Lower lobe of right lung (tissue), 2 donors: ENCODE measurements at regions not wholly inside any gene's neighbourhood (a gene's known extent, or its start where the extent isn't known, plus 50 kb on each side); places are given as distances from the start of the nearest gene placed in this dataset.

Experiments used
- ATAC-seq, 2 donors: fragments of 200-7000 bp; cut with Tn5 transposase; one replicate each; pipeline ENCODE4 v1.9.1; 2020 to 2022; ENCODE audit warnings: mild to moderate bottlenecking in 2 of 2, moderate library complexity in 2 of 2
- DNase-seq: peaks from one replicate; pipeline ENCODE4 v3.0.0-alpha.2; 2020
- H3K27ac ChIP-seq: fragments of 200-600 bp; one replicate; pipeline ENCODE4 v1.8.0; 2022
- H3K27me3 ChIP-seq: fragments of 200-600 bp; one replicate; pipeline ENCODE4 v1.8.0; 2022; ENCODE audit warnings: low read depth
- H3K36me3 ChIP-seq: fragments of 200-600 bp; one replicate; pipeline ENCODE4 v1.8.0; 2022; ENCODE audit warnings: mild to moderate bottlenecking
- H3K4me1 ChIP-seq: fragments of 200-600 bp; one replicate; pipeline ENCODE4 v1.8.0; 2022
- H3K4me3 ChIP-seq: fragments of 200-600 bp; one replicate; pipeline ENCODE4 v1.8.0; 2022; ENCODE audit warnings: mild to moderate bottlenecking
- H3K9me3 ChIP-seq: fragments of 200-600 bp; one replicate; pipeline ENCODE4 v1.8.0; 2022
- intact Hi-C: fragments of 100-400 bp; cut with DNase I; formaldehyde crosslinking; loops from one replicate; pipeline ENCODE4 v1.11.0; 2022
- TF ChIP-seq, protein P1 (sequence below): fragments of 200-600 bp; IDR thresholded peaks from one replicate; pipeline ENCODE4 v1.8.0; 2022; ENCODE audit warnings: antibody characterized with exemption, mild to moderate bottlenecking
- donor health status: DM: no; HTN: yes; CAD: no; lungs with severe emphysema.

DNA sequence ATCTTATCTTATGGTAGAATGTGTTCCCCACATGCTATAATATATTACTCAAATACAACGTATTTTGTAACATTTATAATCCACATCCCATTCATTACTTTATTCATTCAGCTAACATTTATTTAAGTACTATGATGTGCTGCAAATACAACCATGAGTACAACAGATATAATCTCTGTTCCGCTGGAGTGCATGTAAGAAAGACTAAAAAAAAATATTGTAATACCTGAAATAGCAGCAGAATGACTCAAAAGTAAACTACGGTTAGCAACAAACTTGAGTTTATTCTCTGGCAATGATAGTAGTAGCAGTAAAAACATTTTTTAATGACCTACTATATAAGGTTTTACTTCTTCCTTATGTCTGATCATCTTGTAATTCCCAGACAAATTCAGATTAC is 1776.3 kb downstream of the STIM2 start:
- intact Hi-C loops, result no loop called here
- TF ChIP-seq, protein P1, sequence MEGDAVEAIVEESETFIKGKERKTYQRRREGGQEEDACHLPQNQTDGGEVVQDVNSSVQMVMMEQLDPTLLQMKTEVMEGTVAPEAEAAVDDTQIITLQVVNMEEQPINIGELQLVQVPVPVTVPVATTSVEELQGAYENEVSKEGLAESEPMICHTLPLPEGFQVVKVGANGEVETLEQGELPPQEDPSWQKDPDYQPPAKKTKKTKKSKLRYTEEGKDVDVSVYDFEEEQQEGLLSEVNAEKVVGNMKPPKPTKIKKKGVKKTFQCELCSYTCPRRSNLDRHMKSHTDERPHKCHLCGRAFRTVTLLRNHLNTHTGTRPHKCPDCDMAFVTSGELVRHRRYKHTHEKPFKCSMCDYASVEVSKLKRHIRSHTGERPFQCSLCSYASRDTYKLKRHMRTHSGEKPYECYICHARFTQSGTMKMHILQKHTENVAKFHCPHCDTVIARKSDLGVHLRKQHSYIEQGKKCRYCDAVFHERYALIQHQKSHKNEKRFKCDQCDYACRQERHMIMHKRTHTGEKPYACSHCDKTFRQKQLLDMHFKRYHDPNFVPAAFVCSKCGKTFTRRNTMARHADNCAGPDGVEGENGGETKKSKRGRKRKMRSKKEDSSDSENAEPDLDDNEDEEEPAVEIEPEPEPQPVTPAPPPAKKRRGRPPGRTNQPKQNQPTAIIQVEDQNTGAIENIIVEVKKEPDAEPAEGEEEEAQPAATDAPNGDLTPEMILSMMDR, result no peak
- H3K27me3 ChIP-seq, result no peaks in the 10 kb centered on the region
- no peaks in the 10 kb centered on the region for H3K4me1 ChIP-seq
- DNase-seq (no peak), ATAC-seq (no peak)
- no peak overlapping the region for H3K4me3 ChIP-seq
- no peaks in the 10 kb centered on the region for H3K9me3 ChIP-seq
- no peaks in the 10 kb centered on the region for H3K36me3 ChIP-seq
- H3K27ac ChIP-seq, result no peak overlapping the region

DNA sequence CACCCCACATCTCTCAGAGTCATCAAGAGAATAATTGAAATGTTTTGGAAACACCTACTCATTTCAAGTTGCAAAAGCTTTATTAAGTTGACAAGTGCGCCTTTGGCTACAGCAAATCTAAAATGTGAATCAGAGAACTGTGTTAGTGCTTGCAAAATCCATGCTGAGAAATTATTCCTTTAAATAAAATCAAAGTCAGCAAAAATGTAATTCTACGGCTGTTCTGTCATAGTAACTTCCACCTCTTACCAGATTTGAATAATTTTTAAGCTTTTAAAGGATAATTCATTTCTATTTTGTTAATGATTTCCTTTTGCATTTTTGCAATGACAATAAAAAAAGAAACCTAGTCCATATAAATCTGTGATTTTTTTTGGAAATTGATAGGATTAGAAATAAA is 1779.1 kb downstream of the STIM2 start:
- Histone ChIP-seq H3K27me3 (no peaks in the 10 kb centered on the region), H3K27ac (no peak overlapping the region), H3K4me1 (no peaks in the 10 kb centered on the region), H3K36me3 (no peaks in the 10 kb centered on the region), H3K4me3 (no peak overlapping the region), H3K9me3 (no peaks in the 10 kb centered on the region)
- TF ChIP-seq, protein P1, result no peak
- no peak for DNase-seq
- intact Hi-C loops, result no loop called here
- ATAC-seq, result no peak

DNA sequence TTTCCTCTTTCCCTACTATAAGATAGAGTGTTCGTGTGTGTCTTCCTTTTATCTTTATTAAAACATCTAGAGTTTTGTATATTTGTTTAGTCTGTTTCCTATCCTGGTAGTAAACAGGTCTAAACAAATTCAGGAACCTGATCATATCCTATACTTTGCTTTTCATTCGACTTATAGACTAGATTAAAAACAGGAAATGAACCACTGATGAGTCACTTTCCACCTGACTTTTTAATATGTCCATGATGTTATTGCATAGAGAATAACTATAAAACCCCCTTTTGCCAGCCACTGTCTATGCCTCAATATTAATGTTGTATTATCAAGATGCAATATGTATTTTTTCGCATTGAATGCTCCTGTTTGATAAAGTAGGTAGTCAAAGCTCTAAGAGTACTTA is 1794.0 kb downstream of the STIM2 start:
- Histone ChIP-seq H3K27ac (no peak overlapping the region), H3K4me3 (no peak overlapping the region), H3K36me3 (no peaks in the 10 kb centered on the region), H3K27me3 (no peaks in the 10 kb centered on the region), H3K9me3 (no peaks in the 10 kb centered on the region), H3K4me1 (no peaks in the 10 kb centered on the region)
- intact Hi-C loops, result no loop called here
- TF ChIP-seq, protein P1, result no peak
- no peak for ATAC-seq
- DNase-seq, result no peak

DNA sequence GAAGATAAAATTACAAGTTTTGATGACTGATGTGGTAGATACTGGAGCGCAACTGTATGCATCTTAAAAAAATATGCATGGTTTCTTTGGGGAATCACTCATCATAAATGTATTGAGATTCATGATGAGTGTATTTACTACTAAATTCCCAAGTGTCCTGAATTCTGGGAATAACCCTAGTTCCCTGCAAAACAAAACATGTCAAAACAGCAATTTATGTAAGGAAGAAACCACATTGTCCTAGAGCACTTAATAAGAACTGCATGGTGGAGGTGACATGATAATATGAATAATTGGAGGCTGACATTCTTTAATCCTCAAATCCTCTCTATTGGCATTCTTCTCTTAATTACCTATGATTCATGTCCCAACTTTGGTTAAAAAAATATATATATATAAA is 1804.7 kb downstream of the STIM2 start:
- TF ChIP-seq, protein P1, result no peak
- DNase-seq (no peak), ATAC-seq (no peak)
- H3K27ac ChIP-seq, result no peak overlapping the region
- intact Hi-C loops, result no loop called here
- no peaks in the 10 kb centered on the region for H3K9me3 ChIP-seq
- H3K4me3 ChIP-seq, result no peak overlapping the region
- no peaks in the 10 kb centered on the region for H3K4me1 ChIP-seq
- no peaks in the 10 kb centered on the region for H3K36me3 ChIP-seq
- H3K27me3 ChIP-seq, result no peaks in the 10 kb centered on the region

DNA sequence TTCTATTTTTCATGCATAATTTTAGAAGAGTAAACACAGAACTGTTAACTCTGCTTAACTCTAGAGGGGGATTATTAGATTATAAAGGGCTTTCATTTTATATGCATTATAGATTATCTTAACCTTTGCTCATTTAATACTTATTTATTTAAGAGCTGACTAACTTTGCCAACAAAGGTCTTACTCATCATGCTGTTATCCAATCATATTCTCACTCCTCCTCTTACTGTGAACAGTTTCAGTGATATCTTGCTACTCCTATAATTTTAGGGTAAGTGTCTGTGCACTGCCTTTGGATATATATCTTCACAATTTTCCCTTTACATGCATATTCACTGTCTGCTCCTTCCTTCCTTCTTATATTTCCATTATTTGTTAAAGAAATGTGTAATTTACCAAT is 1814.9 kb downstream of the STIM2 start:
- ATAC-seq (no peak), DNase-seq (no peak)
- intact Hi-C loops, result no loop called here
- no peaks in the 10 kb centered on the region for H3K4me1 ChIP-seq
- TF ChIP-seq, protein P1, result no peak
- H3K27me3 ChIP-seq, result no peaks in the 10 kb centered on the region
- no peak overlapping the region for H3K4me3 ChIP-seq
- H3K9me3 ChIP-seq, result no peaks in the 10 kb centered on the region
- no peak overlapping the region for H3K27ac ChIP-seq
- no peaks in the 10 kb centered on the region for H3K36me3 ChIP-seq

DNA sequence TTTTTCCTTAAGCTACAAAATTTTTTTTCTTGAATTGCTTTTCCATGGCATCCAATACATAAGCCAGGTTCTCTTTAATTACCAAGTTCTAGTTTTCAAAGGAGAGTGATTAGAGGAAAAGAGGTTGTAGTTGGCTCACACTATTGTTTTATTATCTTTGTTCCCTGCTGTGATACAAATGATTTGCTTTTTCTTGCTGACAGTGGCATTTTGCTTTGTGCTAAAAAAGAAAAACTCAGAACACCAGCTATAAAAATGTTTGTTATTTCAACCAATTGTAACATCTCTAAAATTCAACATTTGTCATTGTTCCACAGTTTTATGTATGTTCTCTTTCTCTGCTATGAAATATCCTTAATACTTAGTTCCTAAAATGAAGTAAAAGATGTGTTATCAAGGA is 1817.2 kb downstream of the STIM2 start:
- intact Hi-C loops, result no loop called here
- no peak for ATAC-seq

More for the DNA sequence above, 1817.2 kb downstream of the STIM2 start:
- DNase-seq, result no peak
- Histone ChIP-seq H3K9me3 (no peaks in the 10 kb centered on the region), H3K27me3 (no peaks in the 10 kb centered on the region), H3K4me3 (no peak overlapping the region), H3K4me1 (no peaks in the 10 kb centered on the region), H3K27ac (no peak overlapping the region), H3K36me3 (no peaks in the 10 kb centered on the region)
- TF ChIP-seq, protein P1, result no peak
